ENCODE measurements at regions not wholly inside any gene's neighbourhood (a gene's known extent, or its start where the extent isn't known, plus 50 kb on each side); places are given as distances from the start of the nearest gene placed in this dataset.

DNA sequence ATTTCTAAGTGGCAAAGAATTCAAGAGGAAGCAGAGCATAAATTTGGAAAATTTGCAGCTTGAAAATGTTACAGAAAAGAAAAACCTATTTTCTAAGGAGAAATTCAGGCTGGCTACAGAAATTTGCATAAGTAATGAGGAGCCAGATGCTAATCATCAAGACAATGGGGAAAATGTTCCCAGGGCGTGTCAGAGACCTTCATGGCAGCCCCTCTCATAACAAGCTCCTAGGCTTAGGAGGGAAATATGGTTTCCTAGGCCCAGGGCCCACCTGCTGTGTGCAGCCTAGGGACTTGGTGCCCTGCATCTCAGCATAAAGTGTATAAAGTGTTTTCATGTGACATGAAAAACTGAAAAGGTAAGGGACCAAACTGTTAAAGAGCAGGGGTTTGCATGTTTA, 1796.3 kb upstream of the FLRT2 start:
- 83% methylated on average over 1 of the region's 1 CpG for WGBS (ENCODE audit: insufficient coverage)
- no peaks in the 10 kb centered on the region for H3K4me1 ChIP-seq (ENCODE audit: control insufficient read depth in 1 of 2, insufficient read depth in 2 of 2, low read length in 2 of 2)
- H3K4me3 ChIP-seq (replicated peaks in 1 of 3; ENCODE audit: low read depth in 2 of 3, low read length in 3 of 3), result no peak overlapping the region
- no peak overlapping the region for H3K27ac ChIP-seq (ENCODE audit: low read depth in 1 of 2, low read length in 2 of 2)
- H2AFZ ChIP-seq (ENCODE audit: insufficient read depth, low read depth, low read length, poor library complexity, severe bottlenecking), result no peak overlapping the region
- H3K9ac ChIP-seq (ENCODE audit: insufficient read depth, low read length, poor library complexity, severe bottlenecking), result no peak overlapping the region
- Mint-ChIP-seq H3K9me3 (peaks cover 0 to 14% (median 8%) of the 10 kb centered on the region in 7 donors), H3K4me3 (no peak overlapping the region), H3K27ac (no peak overlapping the region), H3K4me1 (no peaks in the 10 kb centered on the region), H3K36me3 (no peaks in the 10 kb centered on the region), H3K27me3 (ENCODE audit: low read depth in 3 of 3) (no peaks in the 10 kb centered on the region)
- intact Hi-C loops (cut with micrococcal nuclease), result no loop called here
- no peaks in the 10 kb centered on the region for H3K79me2 ChIP-seq (ENCODE audit: insufficient read depth, low read length)
- TF ChIP-seq, protein P1, sequence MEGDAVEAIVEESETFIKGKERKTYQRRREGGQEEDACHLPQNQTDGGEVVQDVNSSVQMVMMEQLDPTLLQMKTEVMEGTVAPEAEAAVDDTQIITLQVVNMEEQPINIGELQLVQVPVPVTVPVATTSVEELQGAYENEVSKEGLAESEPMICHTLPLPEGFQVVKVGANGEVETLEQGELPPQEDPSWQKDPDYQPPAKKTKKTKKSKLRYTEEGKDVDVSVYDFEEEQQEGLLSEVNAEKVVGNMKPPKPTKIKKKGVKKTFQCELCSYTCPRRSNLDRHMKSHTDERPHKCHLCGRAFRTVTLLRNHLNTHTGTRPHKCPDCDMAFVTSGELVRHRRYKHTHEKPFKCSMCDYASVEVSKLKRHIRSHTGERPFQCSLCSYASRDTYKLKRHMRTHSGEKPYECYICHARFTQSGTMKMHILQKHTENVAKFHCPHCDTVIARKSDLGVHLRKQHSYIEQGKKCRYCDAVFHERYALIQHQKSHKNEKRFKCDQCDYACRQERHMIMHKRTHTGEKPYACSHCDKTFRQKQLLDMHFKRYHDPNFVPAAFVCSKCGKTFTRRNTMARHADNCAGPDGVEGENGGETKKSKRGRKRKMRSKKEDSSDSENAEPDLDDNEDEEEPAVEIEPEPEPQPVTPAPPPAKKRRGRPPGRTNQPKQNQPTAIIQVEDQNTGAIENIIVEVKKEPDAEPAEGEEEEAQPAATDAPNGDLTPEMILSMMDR (IDR thresholded peaks at IDR 0.05), result no peak
- no peaks in the 10 kb centered on the region for H3K36me3 ChIP-seq (replicated peaks in 1 of 2; ENCODE audit: control insufficient read depth in 1 of 2, insufficient read depth in 2 of 2, low read length in 2 of 2)
- no peaks in the 10 kb centered on the region for H3K27me3 ChIP-seq (ENCODE audit: control insufficient read depth in 2 of 2, insufficient read depth in 2 of 2, low read length in 2 of 2)
- H4K20me1 ChIP-seq (ENCODE audit: insufficient read depth, low read length), result no peaks in the 10 kb centered on the region
- no peak for DNase-seq
- peaks cover 10 to 11% of the 10 kb centered on the region in 2 donors for H3K9me3 ChIP-seq (replicated peaks in 1 of 2; ENCODE audit: control insufficient read depth in 1 of 2, insufficient read depth in 1 of 2, low read length in 2 of 2)
- H3K4me2 ChIP-seq (replicated peaks; ENCODE audit: extremely low read depth, low read length, poor library complexity, severe bottlenecking), result no peak overlapping the region

DNA sequence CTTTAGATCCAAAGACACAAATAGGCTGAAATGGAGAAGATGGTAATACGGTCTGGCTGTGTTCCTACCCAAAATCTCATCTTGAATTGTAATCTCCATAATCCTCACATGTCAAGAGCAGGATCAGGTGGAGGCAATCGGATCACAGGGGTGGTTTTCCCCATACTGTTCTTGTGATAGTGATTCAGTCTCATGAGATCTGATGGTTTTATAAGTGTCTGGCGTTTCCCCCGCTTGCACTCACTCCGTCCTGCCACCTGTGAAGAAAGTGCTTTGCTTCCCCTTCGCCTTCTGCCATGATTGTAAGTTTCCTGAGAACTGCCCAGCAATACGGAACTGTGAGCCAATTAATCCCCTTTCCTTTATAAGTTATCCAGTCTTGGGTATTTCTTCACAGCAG, 1795.5 kb upstream of the FLRT2 start:
- no peak for DNase-seq
- Histone ChIP-seq H3K4me3 (replicated peaks in 1 of 3; ENCODE audit: low read depth in 2 of 3, low read length in 3 of 3) (no peak overlapping the region), H4K20me1 (ENCODE audit: insufficient read depth, low read length) (no peaks in the 10 kb centered on the region), H3K79me2 (ENCODE audit: insufficient read depth, low read length) (no peaks in the 10 kb centered on the region), H3K36me3 (replicated peaks in 1 of 2; ENCODE audit: control insufficient read depth in 1 of 2, insufficient read depth in 2 of 2, low read length in 2 of 2) (no peaks in the 10 kb centered on the region), H3K9ac (ENCODE audit: insufficient read depth, low read length, poor library complexity, severe bottlenecking) (no peak overlapping the region), H3K4me1 (ENCODE audit: control insufficient read depth in 1 of 2, insufficient read depth in 2 of 2, low read length in 2 of 2) (no peaks in the 10 kb centered on the region), H3K4me2 (replicated peaks; ENCODE audit: extremely low read depth, low read length, poor library complexity, severe bottlenecking) (no peak overlapping the region), H3K27ac (ENCODE audit: low read depth in 1 of 2, low read length in 2 of 2) (no peak overlapping the region), H2AFZ (ENCODE audit: insufficient read depth, low read depth, low read length, poor library complexity, severe bottlenecking) (no peak overlapping the region), H3K27me3 (ENCODE audit: control insufficient read depth in 2 of 2, insufficient read depth in 2 of 2, low read length in 2 of 2) (no peaks in the 10 kb centered on the region), H3K9me3 (replicated peaks in 1 of 2; ENCODE audit: control insufficient read depth in 1 of 2, insufficient read depth in 1 of 2, low read length in 2 of 2) (peaks cover 4 to 7% of the 10 kb centered on the region in 2 donors)
- Mint-ChIP-seq H3K4me1 (no peaks in the 10 kb centered on the region), H3K36me3 (no peaks in the 10 kb centered on the region), H3K4me3 (no peak overlapping the region), H3K27ac (no peak overlapping the region), H3K27me3 (ENCODE audit: low read depth in 3 of 3) (no peaks in the 10 kb centered on the region), H3K9me3 (peaks cover 0 to 12% (median 6%) of the 10 kb centered on the region in 7 donors)
- 96% methylated on average over 4 of the region's 7 CpGs for WGBS (ENCODE audit: insufficient coverage)
- TF ChIP-seq, protein P1 (IDR thresholded peaks at IDR 0.05), result no peak
- intact Hi-C loops (cut with micrococcal nuclease), result no loop called here

Measured in CD14-positive monocyte (primary cell).